HEK293 (cell line): ENCODE measurements at regions not wholly inside any gene's neighbourhood (a gene's known extent, or its start where the extent isn't known, plus 50 kb on each side); places are given as distances from the start of the nearest gene placed in this dataset.
"Not testable (repeated sequence)": the region's sequence is repeated elsewhere in the genome, so short reads cannot be mapped to it uniquely, and the experiment has no call there.

Experiments used
- CTCF ChIA-PET: fragments of 350-600 bp; formaldehyde crosslinking; extraction: SDS; loops from one replicate; lab custom pipeline; 2021; ENCODE audit warnings: antibody characterized with exemption; lab: Yijun Ruan, JAX
- POLR2A ChIA-PET: fragments of 300-600 bp; formaldehyde crosslinking; extraction: SDS; loops from one replicate; lab custom pipeline; 2020; ENCODE audit warnings: antibody characterized with exemption, inconsistent platforms; lab: Yijun Ruan, JAX
- H3K27ac ChIP-seq: fragments of 200-500 bp; sonication (Bioruptor generic); 2 replicates; pipeline ENCODE4 v1.5.1; 2014; ENCODE audit warnings: low read depth, low read length, control low read depth, inconsistent platforms; ENCODE audit errors: extremely low read depth
- H3K36me3 ChIP-seq, 2 experiments: fragments of 200-500 bp in 1 of 2; sonication (Bioruptor generic) in 1 of 2; 1 replicate in 1 of 2; 2 replicates in 1 of 2; pipeline ENCODE4 v1.5.1; 2014 to 2017; ENCODE audit warnings: inconsistent platforms in 2 of 2, low read length in 2 of 2; ENCODE audit not compliant: control insufficient read depth in 2 of 2, insufficient read depth in 1 of 2
- H3K4me1 ChIP-seq: fragments of 200-500 bp; sonication (Bioruptor generic); 2 replicates; pipeline ENCODE4 v1.5.1; 2014; ENCODE audit warnings: mild to moderate bottlenecking, low read length, inconsistent platforms; ENCODE audit not compliant: control insufficient read depth, insufficient read depth
- H3K4me3 ChIP-seq: 2 replicates; pipeline ENCODE4 v1.5.1; 2011; ENCODE audit warnings: low read depth, mild to moderate bottlenecking, control low read depth, low read length, moderate library complexity
- H3K9me3 ChIP-seq: fragments of 200-500 bp; sonication (Bioruptor generic); 2 replicates; pipeline ENCODE4 v1.5.1; 2014; ENCODE audit warnings: low read depth, low read length, inconsistent platforms; ENCODE audit not compliant: control insufficient read depth, insufficient read depth
- IKZF3 ChIP-seq: fragments of 450-650 bp; IDR thresholded peaks from 2 replicates; pipeline ENCODE4 v1.5.0; 2018; ENCODE audit warnings: missing biosample characterization, mild to moderate bottlenecking, missing genetic modification characterization, moderate library complexity
- KLF16 ChIP-seq: fragments of 450-650 bp; formaldehyde crosslinking; IDR thresholded peaks from 2 replicates; pipeline ENCODE4 v1.5.1; 2017; ENCODE audit warnings: missing biosample characterization, missing genetic modification characterization
- MEIS1 ChIP-seq: sonication (generic); formaldehyde crosslinking; IDR thresholded peaks from 2 replicates; pipeline ENCODE4 v1.8.1; 2022; ENCODE audit warnings: missing genetic modification reagents, mild to moderate bottlenecking, borderline replicate concordance
- SCRT2 ChIP-seq: fragments of 450-650 bp; formaldehyde crosslinking; IDR thresholded peaks from 2 replicates; pipeline ENCODE4 v1.5.1; 2016; ENCODE audit warnings: missing biosample characterization, missing genetic modification characterization
- TCF7L2 ChIP-seq: IDR thresholded peaks from 2 replicates; pipeline ENCODE4 v1.6.1; 2011; ENCODE audit warnings: low read depth, mild to moderate bottlenecking, inconsistent platforms, low read length, moderate library complexity, borderline replicate concordance
- TRIM28 ChIP-seq: IDR thresholded peaks from 2 replicates; pipeline ENCODE4 v1.6.1; 2011; ENCODE audit warnings: low read length, control low read depth, borderline replicate concordance
- YY2 ChIP-seq: fragments of 450-650 bp; formaldehyde crosslinking; IDR thresholded peaks from 2 replicates; pipeline ENCODE4 v1.5.1; 2016; ENCODE audit warnings: missing biosample characterization, missing genetic modification characterization
- ZFP3 ChIP-seq: fragments of 450-650 bp; formaldehyde crosslinking; IDR thresholded peaks from 2 replicates; pipeline ENCODE4 v1.5.1; 2016; ENCODE audit warnings: low read depth, missing biosample characterization, missing genetic modification characterization
- ZNF112 ChIP-seq: fragments of 450-650 bp; formaldehyde crosslinking; IDR thresholded peaks from 2 replicates; pipeline ENCODE4 v1.5.0; 2017; ENCODE audit warnings: missing biosample characterization, missing genetic modification characterization
- ZNF16 ChIP-seq: fragments of 450-650 bp; formaldehyde crosslinking; IDR thresholded peaks from 2 replicates; pipeline ENCODE4 v1.5.1; 2016; ENCODE audit warnings: low read depth, missing biosample characterization, missing genetic modification characterization
- ZNF311 ChIP-seq: fragments of 450-650 bp; formaldehyde crosslinking; IDR thresholded peaks from 2 replicates; pipeline ENCODE4 v1.5.1; 2017; ENCODE audit warnings: missing biosample characterization, missing genetic modification characterization, borderline replicate concordance
- ZNF48 ChIP-seq: fragments of 450-650 bp; formaldehyde crosslinking; IDR thresholded peaks from 2 replicates; pipeline ENCODE4 v1.5.1; 2016; ENCODE audit warnings: missing biosample characterization, missing genetic modification characterization
- ZNF560 ChIP-seq: fragments of 450-650 bp; formaldehyde crosslinking; IDR thresholded peaks from 2 replicates; pipeline ENCODE4 v1.5.1; 2017; ENCODE audit warnings: missing biosample characterization, missing genetic modification characterization, borderline replicate concordance
- ZNF629 ChIP-seq: fragments of 450-650 bp; formaldehyde crosslinking; IDR thresholded peaks from 2 replicates; pipeline ENCODE4 v1.5.1; 2017; ENCODE audit warnings: missing biosample characterization, missing genetic modification characterization
- ZNF830 ChIP-seq: fragments of 450-650 bp; IDR thresholded peaks from 2 replicates; pipeline ENCODE4 v1.5.0; 2018; ENCODE audit warnings: missing biosample characterization, missing genetic modification characterization, low read depth, mild to moderate bottlenecking, moderate library complexity
- ZXDB ChIP-seq: fragments of 450-650 bp; formaldehyde crosslinking; IDR thresholded peaks from 2 replicates; pipeline ENCODE4 v1.5.1; 2016; ENCODE audit warnings: missing biosample characterization, missing genetic modification characterization
- TF ChIP-seq, protein P1 (sequence below): fragments of 450-650 bp; IDR thresholded peaks from 2 replicates; pipeline ENCODE4 v1.5.1; 2018; ENCODE audit warnings: missing biosample characterization, missing genetic modification characterization
- TF ChIP-seq, protein P2 (sequence below): fragments of 450-650 bp; formaldehyde crosslinking; IDR thresholded peaks from 2 replicates; pipeline ENCODE4 v1.5.1; 2016; ENCODE audit warnings: missing biosample characterization, missing genetic modification characterization
- TF ChIP-seq, protein P3 (sequence below): fragments of 450-650 bp; formaldehyde crosslinking; IDR thresholded peaks from 2 replicates; pipeline ENCODE4 v1.5.0; 2017; ENCODE audit warnings: missing biosample characterization, missing genetic modification characterization, borderline replicate concordance

DNA sequence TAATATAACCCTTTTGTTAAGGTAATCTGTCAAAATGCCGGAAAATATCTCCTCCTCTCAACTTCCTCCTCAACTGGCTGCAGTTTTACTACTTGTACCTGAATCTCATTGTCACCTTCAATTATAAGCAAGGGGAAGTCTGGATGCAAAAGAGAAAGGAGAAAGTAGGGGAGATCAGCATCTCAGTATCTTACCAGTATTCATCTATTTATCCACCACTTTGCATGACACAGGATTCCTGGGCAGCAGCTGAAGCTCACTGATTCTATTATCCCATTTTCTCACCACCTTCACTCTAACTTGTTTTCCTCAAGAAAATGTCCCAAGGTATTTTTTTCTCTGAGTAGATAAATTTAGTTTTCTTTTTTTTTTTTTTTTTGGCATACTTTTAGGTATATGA lies 440.5 kb upstream of the CBLB start:
- ChIA-PET CTCF (no interaction called here), POLR2A (no interaction called here)
- Histone ChIP-seq H3K4me1 (no peaks in the 10 kb centered on the region), H3K36me3 (no peaks in the 10 kb centered on the region), H3K27ac (no peak overlapping the region), H3K4me3 (no peak overlapping the region), H3K9me3 (no peaks in the 10 kb centered on the region)
- TF ChIP-seq, protein P1, sequence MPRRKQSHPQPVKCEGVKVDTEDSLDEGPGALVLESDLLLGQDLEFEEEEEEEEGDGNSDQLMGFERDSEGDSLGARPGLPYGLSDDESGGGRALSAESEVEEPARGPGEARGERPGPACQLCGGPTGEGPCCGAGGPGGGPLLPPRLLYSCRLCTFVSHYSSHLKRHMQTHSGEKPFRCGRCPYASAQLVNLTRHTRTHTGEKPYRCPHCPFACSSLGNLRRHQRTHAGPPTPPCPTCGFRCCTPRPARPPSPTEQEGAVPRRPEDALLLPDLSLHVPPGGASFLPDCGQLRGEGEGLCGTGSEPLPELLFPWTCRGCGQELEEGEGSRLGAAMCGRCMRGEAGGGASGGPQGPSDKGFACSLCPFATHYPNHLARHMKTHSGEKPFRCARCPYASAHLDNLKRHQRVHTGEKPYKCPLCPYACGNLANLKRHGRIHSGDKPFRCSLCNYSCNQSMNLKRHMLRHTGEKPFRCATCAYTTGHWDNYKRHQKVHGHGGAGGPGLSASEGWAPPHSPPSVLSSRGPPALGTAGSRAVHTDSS = no peak
- TF ChIP-seq, protein P2, sequence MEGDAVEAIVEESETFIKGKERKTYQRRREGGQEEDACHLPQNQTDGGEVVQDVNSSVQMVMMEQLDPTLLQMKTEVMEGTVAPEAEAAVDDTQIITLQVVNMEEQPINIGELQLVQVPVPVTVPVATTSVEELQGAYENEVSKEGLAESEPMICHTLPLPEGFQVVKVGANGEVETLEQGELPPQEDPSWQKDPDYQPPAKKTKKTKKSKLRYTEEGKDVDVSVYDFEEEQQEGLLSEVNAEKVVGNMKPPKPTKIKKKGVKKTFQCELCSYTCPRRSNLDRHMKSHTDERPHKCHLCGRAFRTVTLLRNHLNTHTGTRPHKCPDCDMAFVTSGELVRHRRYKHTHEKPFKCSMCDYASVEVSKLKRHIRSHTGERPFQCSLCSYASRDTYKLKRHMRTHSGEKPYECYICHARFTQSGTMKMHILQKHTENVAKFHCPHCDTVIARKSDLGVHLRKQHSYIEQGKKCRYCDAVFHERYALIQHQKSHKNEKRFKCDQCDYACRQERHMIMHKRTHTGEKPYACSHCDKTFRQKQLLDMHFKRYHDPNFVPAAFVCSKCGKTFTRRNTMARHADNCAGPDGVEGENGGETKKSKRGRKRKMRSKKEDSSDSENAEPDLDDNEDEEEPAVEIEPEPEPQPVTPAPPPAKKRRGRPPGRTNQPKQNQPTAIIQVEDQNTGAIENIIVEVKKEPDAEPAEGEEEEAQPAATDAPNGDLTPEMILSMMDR (tag by site-specific recombination) = no peak
- TF ChIP-seq ZNF311 (tag by site-specific recombination) = no peak
- TF ChIP-seq SCRT2 (tag by site-specific recombination) = no peak
- TF ChIP-seq ZNF560 (tag by site-specific recombination) = no peak
- TF ChIP-seq ZNF830 (tag by site-specific recombination) = no peak
- no peak for TF ChIP-seq ZNF629 (tag by site-specific recombination)
- TF ChIP-seq ZXDB (tag by site-specific recombination) = no peak
- TF ChIP-seq ZNF112 = no peak
- TF ChIP-seq MEIS1 = no peak
- no peak for TF ChIP-seq TCF7L2
- TF ChIP-seq TRIM28 = no peak
- TF ChIP-seq IKZF3 (tag by site-specific recombination) = no peak
- TF ChIP-seq ZNF16 (tag by site-specific recombination) = no peak

- POLR2A ChIA-PET, CTCF ChIA-PET, H3K9me3 ChIP-seq: not testable (repeated sequence)
These were observed 441.0 kb upstream of the CBLB start for GRCh38 chr3:106309798-106310197.

DNA sequence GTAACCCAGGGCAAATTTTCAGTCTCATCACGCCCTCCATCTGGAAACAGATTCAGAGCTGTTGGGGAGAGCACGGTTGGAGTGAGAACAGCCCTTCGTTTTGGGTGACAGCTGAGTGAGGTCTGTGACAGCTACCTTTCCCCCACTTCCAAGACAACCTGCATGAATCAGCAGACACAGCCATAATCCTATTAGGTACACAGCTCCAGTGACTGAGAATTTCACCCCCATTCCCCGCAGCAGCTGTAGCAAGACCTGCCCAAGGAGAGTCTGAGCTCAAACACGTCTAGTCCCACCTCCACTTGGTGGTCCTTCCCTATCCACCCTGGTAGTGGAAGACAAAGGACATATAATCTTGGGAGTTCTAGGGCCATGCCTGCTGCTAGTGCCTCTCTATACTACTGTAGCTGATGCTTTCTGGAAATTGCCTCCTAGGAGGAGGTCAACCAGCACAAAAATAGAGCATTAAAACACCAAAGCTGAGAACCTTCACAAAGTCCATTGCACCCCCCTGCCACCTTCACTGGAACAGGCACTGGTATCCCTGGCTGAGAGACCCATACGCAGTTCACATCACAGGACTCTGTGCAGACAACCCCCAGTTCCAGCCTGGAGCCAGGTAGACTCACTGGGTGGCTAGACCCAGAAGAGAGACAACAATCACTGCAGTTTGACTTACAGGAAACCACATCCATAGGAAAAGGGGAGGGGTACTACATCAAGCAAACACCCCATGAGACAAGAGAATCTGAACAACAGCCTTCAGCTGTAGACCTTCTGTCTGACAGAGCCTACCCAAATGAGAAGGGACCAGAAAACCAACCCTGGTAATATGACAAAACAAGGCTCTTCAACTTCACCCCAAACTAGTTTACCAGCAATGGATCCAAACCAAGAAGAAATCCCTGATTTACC lies 448.6 kb upstream of the CBLB start:
- no peaks in the 10 kb centered on the region for H3K9me3 ChIP-seq
- no peaks in the 10 kb centered on the region for H3K4me1 ChIP-seq
- CTCF ChIA-PET = no interaction called here
- no peak overlapping the region for H3K4me3 ChIP-seq
- H3K27ac ChIP-seq = no peak overlapping the region
- no peaks in the 10 kb centered on the region for H3K36me3 ChIP-seq
- POLR2A ChIA-PET = no interaction called here
- TF ChIP-seq ZNF48 (no peak), YY2 (no peak), ZFP3 (tag by site-specific recombination) (no peak), KLF16 (tag by site-specific recombination) (no peak)
- TF ChIP-seq, protein P3, sequence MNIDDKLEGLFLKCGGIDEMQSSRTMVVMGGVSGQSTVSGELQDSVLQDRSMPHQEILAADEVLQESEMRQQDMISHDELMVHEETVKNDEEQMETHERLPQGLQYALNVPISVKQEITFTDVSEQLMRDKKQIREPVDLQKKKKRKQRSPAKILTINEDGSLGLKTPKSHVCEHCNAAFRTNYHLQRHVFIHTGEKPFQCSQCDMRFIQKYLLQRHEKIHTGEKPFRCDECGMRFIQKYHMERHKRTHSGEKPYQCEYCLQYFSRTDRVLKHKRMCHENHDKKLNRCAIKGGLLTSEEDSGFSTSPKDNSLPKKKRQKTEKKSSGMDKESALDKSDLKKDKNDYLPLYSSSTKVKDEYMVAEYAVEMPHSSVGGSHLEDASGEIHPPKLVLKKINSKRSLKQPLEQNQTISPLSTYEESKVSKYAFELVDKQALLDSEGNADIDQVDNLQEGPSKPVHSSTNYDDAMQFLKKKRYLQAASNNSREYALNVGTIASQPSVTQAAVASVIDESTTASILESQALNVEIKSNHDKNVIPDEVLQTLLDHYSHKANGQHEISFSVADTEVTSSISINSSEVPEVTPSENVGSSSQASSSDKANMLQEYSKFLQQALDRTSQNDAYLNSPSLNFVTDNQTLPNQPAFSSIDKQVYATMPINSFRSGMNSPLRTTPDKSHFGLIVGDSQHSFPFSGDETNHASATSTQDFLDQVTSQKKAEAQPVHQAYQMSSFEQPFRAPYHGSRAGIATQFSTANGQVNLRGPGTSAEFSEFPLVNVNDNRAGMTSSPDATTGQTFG (tag by site-specific recombination) = no peak
- TF ChIP-seq, all 188 proteins: peak for 0

More at GRCh38 chr3:106309798-106310197, 441.0 kb upstream of the CBLB start:
- H3K27ac ChIP-seq, H3K4me1 ChIP-seq, H3K4me3 ChIP-seq, H3K36me3 ChIP-seq: not testable (repeated sequence)
